Endothelial cell of umbilical vein (primary cell): ENCODE measurements at regions not wholly inside any gene's neighbourhood (a gene's known extent, or its start where the extent isn't known, plus 50 kb on each side); places are given as distances from the start of the nearest gene placed in this dataset.

ENCODE experiments used
- BruUV-seq: library from RNA; stranded (reverse); fragments of 400-500 nt; replicated peaks from 2 replicates; lab custom pipeline; 2021; lab: Mats Ljungman, UMichigan
- CTCF ChIA-PET: fragments of 300-600, 350-600 bp; sonication (Branson Sonifier 250); formaldehyde crosslinking; loops from one replicate; lab custom pipeline; 2021; ENCODE audit warnings: antibody characterized with exemption, inconsistent platforms; lab: Charles Lee
- POLR2A ChIA-PET: fragments of 300-600, 350-600 bp; sonication (Branson Sonifier 250); formaldehyde crosslinking; loops from one replicate; lab custom pipeline; 2021; ENCODE audit warnings: antibody characterized with exemption, inconsistent platforms; lab: Charles Lee
- DNase-seq: peaks from one replicate; pipeline ENCODE4 v3.0.0-alpha.2; 2011; ENCODE audit warnings: low read depth, low spot score
- FAIRE-seq: peaks from 2 replicates; lab custom pipeline; 2011; peaks lifted over from hg19 to GRCh38; lab: Jason Lieb, UNC
- H2AFZ ChIP-seq: 2 replicates; pipeline ENCODE4 v1.6.0; 2012; ENCODE audit warnings: low read depth, low read length, control low read depth, inconsistent platforms
- H3K27ac ChIP-seq: 2 replicates; pipeline ENCODE4 v1.5.1; 2011; ENCODE audit warnings: low read depth, mild to moderate bottlenecking, control low read depth, low read length, moderate library complexity; ENCODE audit not compliant: insufficient read depth
- H3K27me3 ChIP-seq, 2 experiments: 2 replicates each; pipeline versions ENCODE4 v1.6.0 to v1.6.1; 2011; ENCODE audit warnings: low read length in 2 of 2, mixed read lengths in 1 of 2; ENCODE audit not compliant: control insufficient read depth in 2 of 2, insufficient read depth in 2 of 2
- H3K36me3 ChIP-seq, 2 experiments: 2 replicates in 1 of 2; 3 replicates in 1 of 2; pipeline ENCODE4 v1.5.1; 2011; ENCODE audit warnings: low read length in 2 of 2, mild to moderate bottlenecking in 1 of 2, moderate library complexity in 1 of 2; ENCODE audit not compliant: control insufficient read depth in 2 of 2, insufficient read depth in 2 of 2; ENCODE audit errors: extremely low read depth in 1 of 2
- H3K4me1 ChIP-seq: 3 replicates; pipeline ENCODE4 v1.5.1; 2011; ENCODE audit warnings: mild to moderate bottlenecking, low read length; ENCODE audit not compliant: control insufficient read depth, insufficient read depth; ENCODE audit errors: extremely low read depth
- H3K4me2 ChIP-seq: 2 replicates; pipeline ENCODE4 v1.6.1; 2011; ENCODE audit warnings: low read length, control low read depth, mixed read lengths; ENCODE audit not compliant: insufficient read depth
- H3K4me3 ChIP-seq, 3 experiments: fragments of 200-600 bp in 1 of 3; sonication (generic), shearing (Covaris generic) in 1 of 3; replicated peaks in 1 of 3; 2 replicates each; pipeline ENCODE4 v1.5.1; 2011 to 2016; ENCODE audit warnings: control low read depth in 3 of 3, low read length in 3 of 3, mild to moderate bottlenecking in 2 of 3, inconsistent platforms in 1 of 3, low read depth in 1 of 3, moderate library complexity in 1 of 3; ENCODE audit not compliant: insufficient read depth in 1 of 3
- H3K79me2 ChIP-seq: 2 replicates; pipeline ENCODE4 v1.6.0; 2012; ENCODE audit warnings: low read length, inconsistent platforms; ENCODE audit not compliant: control insufficient read depth, insufficient read depth
- H3K9ac ChIP-seq: replicated peaks from 2 replicates; pipeline ENCODE3; 2011; ENCODE audit warnings: low read length, control low read depth; ENCODE audit not compliant: insufficient read depth; ENCODE audit errors: extremely low read depth
- H3K9me1 ChIP-seq: replicated peaks from 3 replicates; pipeline ENCODE4 v1.6.0; 2011; ENCODE audit warnings: mild to moderate bottlenecking, low read length; ENCODE audit not compliant: control insufficient read depth, insufficient read depth; ENCODE audit errors: extremely low read depth
- H3K9me3 ChIP-seq: replicated peaks from 2 replicates; pipeline ENCODE4 v1.5.1; 2012; ENCODE audit warnings: low read length, inconsistent platforms; ENCODE audit not compliant: control insufficient read depth, insufficient read depth
- H4K20me1 ChIP-seq: replicated peaks from 2 replicates; pipeline ENCODE3; 2011; ENCODE audit warnings: mild to moderate bottlenecking, low read length; ENCODE audit not compliant: control insufficient read depth, insufficient read depth; ENCODE audit errors: extremely low read depth
- CTCF ChIP-seq, 2 donors: IDR thresholded peaks; 1 replicate in 1 of 2; 2 replicates in 1 of 2; pipeline ENCODE4 v1.5.1; 2011; ENCODE audit warnings: low read length in 2 of 2, mild to moderate bottlenecking in 2 of 2, moderate library complexity in 2 of 2, control low read depth in 1 of 2, inconsistent platforms in 1 of 2, low read depth in 1 of 2; ENCODE audit not compliant: insufficient read depth in 1 of 2; ENCODE audit errors: extremely low read depth in 1 of 2
- EZH2 ChIP-seq: IDR thresholded peaks from 2 replicates; pipeline ENCODE4 v1.6.1; 2012; ENCODE audit warnings: borderline replicate concordance, low read depth, mild to moderate bottlenecking, moderate library complexity, low read length, inconsistent platforms; ENCODE audit not compliant: severe bottlenecking
- FOS ChIP-seq: IDR thresholded peaks from 2 replicates; pipeline ENCODE4 v1.6.1; 2011; ENCODE audit warnings: mild to moderate bottlenecking, low read length, moderate library complexity, borderline replicate concordance; ENCODE audit not compliant: insufficient read depth
- GATA2 ChIP-seq: IDR thresholded peaks from 2 replicates; pipeline ENCODE4 v1.7.0; 2011; ENCODE audit warnings: low read depth, mild to moderate bottlenecking, moderate library complexity, mixed read lengths, low read length; ENCODE audit not compliant: insufficient read length, insufficient read depth
- JUN ChIP-seq: IDR thresholded peaks from 2 replicates; pipeline ENCODE4 v1.6.1; 2011; ENCODE audit warnings: borderline replicate concordance, low read depth; ENCODE audit not compliant: insufficient read length, insufficient read depth
- MAX ChIP-seq: IDR thresholded peaks from 2 replicates; pipeline ENCODE4 v1.6.1; 2011; ENCODE audit not compliant: insufficient read depth, insufficient read length
- MYC ChIP-seq: IDR thresholded peaks from one replicate; pipeline ENCODE4 v1.6.1; 2011; ENCODE audit warnings: mild to moderate bottlenecking, low read depth, low read length
- POLR2A ChIP-seq: IDR thresholded peaks from 2 replicates; pipeline ENCODE4 v1.6.1; 2012; ENCODE audit warnings: low read depth, mild to moderate bottlenecking, control low read depth, low read length
- POLR2AphosphoS5 ChIP-seq: IDR thresholded peaks from 2 replicates; pipeline ENCODE4 v1.6.1; 2012; ENCODE audit warnings: low read depth, mild to moderate bottlenecking, control low read depth, low read length, moderate library complexity; ENCODE audit not compliant: insufficient read depth
- dilution Hi-C: fragments of 300-500 bp; cut with MboI; formaldehyde crosslinking; loops from one replicate; pipeline ENCODE4 v1.15.0; 2019; ENCODE audit warnings: low sequenced_read_pairs; ENCODE audit not compliant: extremely low pct_ligation_motif_present
- intact Hi-C: fragments of 100-400 bp; cut with micrococcal nuclease; formaldehyde crosslinking; loops from one replicate; pipeline ENCODE4 v1.10.0; 2022

DNA sequence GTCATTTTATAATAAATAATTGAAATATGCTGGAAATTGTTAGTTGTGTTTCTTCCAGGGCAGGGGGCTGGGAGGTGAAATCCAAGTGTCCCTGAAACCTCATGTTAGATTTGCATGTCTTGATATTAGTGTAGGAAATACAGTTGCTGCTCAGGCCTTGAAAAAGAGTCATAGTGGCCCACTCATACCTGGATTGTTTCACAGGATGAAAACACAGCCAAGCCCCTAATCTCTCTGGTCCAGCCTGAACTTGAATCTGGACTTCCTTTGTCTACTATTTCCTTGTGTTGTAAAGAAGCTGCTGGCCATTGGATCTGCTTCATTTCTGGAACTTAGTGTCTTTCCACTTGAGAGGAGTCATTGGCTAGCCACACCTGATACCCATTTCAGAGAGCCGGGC lies 108.8 kb upstream of the JARID2 start:
- no TSS peak for BruUV-seq
- Histone ChIP-seq H3K27me3 (no peaks in the 10 kb centered on the region), H3K9me3 (no peaks in the 10 kb centered on the region), H3K9me1 (no peaks in the 10 kb centered on the region), H2AFZ (no peak overlapping the region), H3K4me3 (no peak overlapping the region), H3K27ac (no peak overlapping the region), H3K79me2 (no peaks in the 10 kb centered on the region), H3K4me2 (no peak overlapping the region), H4K20me1 (no peaks in the 10 kb centered on the region), H3K4me1 (no peaks in the 10 kb centered on the region), H3K9ac (no peak overlapping the region), H3K36me3 (no peaks in the 10 kb centered on the region)
- FAIRE-seq = no peak
- ChIA-PET CTCF (no interaction called here), POLR2A (no interaction called here)
- dilution Hi-C loops = no loop called here
- intact Hi-C loops = no loop called here
- TF ChIP-seq CTCF (IDR thresholded peaks at IDR 0.05; ENCODE audit: extremely low read depth in 1 of 2, insufficient read depth in 1 of 2, low read depth in 1 of 2, low read length in 2 of 2) (no peak), FOS (no peak), MYC (no peak), GATA2 (no peak), EZH2 (no peak), POLR2A (no peak), MAX (no peak), JUN (no peak), POLR2AphosphoS5 (no peak)
- no peak for DNase-seq
